ENCODE measurements at regions not wholly inside any gene's neighbourhood (a gene's known extent, or its start where the extent isn't known, plus 50 kb on each side); places are given as distances from the start of the nearest gene placed in this dataset.

GRCh38 chr18:37965572-37965970 is 400.0 kb upstream of the CELF4 start:
- FAIRE-seq = no peak
- DNase-seq (ENCODE audit: insufficient read length, low spot score) = no peak

GRCh38 chr18:37964885-37965571 is 399.4 kb upstream of the CELF4 start:
- DNase-seq (ENCODE audit: insufficient read length, low spot score) = no peak
- no peak for FAIRE-seq

- DNase-seq (ENCODE audit: insufficient read length, low spot score) (no peak), FAIRE-seq (no peak)
These were observed 398.2 kb upstream of the CELF4 start for GRCh38 chr18:37963837-37964236.

DNA sequence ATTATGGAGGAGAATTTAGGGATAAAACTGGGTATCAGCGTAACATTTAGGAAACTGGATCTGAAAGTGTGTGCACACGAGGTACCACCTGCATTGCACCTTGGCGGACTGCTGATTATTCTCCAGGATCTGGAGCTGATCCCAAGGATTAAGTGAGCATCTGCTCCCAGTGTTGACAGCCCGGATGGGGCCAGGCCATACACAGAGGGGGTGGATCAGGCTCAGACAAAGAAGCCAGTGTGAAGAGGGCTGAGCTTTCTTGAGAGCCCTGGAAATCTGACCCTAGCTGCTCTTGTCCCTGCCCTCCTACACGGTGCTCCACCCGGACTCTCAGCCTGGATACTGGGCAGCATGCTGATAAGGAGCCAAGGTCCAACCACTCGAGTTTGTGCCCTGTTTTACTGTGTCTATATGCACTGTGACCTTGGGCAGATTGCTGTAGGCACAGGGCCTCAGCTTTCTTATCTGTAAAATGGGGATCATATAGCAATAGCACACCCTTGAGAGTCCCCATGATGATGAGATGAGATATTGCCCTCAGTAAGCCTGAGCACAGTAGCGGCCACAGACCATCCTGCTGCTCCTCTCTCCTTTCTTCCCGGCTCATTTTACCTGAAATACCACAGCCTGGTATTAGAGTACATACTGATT is 396.8 kb upstream of the CELF4 start:
- DNase-seq (ENCODE audit: insufficient read length, low spot score) (no peak), FAIRE-seq (no peak)

- DNase-seq (ENCODE audit: insufficient read length, low spot score) = no peak
These were observed 392.9 kb upstream of the CELF4 start for GRCh38 chr18:37958499-37958898.

DNA sequence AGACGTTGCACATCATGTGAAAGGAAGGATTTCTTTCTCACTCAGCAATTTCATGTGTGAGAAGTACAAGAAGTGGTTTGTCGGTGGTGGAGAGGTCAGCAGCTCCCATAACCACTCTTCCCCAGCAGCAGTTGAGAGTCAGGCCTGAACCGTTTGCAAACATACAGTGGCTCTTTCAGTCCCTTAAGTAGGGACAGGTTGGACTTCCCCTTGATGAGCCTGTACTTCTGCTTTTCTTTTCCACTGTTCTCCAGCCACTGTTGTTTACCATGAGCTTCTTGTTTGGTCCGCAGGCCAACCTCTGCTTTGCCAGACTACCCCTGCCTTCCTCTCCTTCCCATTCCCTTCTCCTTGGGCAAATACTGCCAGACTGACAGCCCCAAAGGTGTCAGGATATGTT is 391.3 kb upstream of the CELF4 start:
- FAIRE-seq = no peak
- DNase-seq (ENCODE audit: insufficient read length, low spot score) = no peak

More at GRCh38 chr18:37958499-37958898, 392.9 kb upstream of the CELF4 start:
- no peak for FAIRE-seq

DNA sequence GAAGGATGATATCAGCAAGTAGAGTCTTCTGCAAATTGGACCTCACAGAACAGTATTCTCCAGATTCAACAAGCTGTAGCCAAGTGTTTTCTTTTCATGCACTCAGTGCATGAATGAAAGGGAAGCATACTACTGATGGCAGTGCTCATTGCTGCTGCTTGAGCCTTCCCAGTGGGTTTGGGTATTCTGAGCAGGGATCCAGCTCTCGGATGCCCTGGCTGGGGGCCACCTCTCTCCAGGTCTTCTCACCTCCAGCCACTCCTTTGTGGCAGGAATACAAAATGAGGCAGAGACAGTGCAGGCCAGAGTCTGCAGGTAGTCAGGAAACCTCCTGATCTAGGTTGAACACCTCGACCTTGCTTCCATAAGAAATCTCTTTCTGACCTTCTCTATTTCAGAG is 390.4 kb upstream of the CELF4 start:
- DNase-seq (ENCODE audit: insufficient read length, low spot score) (no peak), FAIRE-seq (no peak)

DNA sequence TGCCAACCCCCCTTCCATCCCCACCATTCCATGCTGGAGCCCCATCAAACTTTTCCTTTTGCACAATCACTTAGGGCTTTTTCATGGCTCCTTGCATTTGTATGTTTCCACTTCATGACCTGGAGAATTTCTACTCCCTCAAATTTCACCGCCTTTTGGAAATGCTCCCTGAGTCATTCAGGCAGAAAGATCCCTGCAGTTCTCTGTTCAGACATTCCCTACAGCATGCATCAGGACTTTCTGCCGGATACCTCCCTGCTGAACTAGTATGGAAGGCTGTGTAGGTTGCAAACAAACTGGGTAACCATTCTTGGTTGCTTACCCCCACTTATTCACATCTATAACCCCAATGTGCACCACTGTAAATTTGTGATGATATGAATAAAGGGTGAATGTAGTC is 389.6 kb upstream of the CELF4 start:
- FAIRE-seq (no peak), DNase-seq (ENCODE audit: insufficient read length, low spot score) (no peak)

DNA sequence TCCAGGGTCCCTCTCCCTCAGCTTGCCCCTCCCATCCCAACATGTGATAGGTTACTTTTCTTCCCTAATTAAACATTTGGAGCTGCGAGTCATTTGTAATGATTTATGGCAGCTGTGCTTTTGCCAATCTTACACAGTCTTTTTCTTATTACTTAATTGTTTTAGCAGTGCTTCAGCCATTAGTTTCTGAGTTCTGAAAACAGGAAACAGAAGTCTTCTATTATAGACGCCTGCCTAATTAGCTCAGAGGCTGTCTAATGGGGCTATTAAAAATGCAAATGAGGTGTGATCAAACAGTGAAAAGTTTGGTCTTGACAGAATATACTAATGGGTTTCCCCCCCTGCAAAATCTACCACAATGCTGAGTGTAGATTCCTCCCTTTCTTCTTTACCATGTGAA is 388.3 kb upstream of the CELF4 start:
- no peak for FAIRE-seq
- no peak for DNase-seq (ENCODE audit: insufficient read length, low spot score)

DNA sequence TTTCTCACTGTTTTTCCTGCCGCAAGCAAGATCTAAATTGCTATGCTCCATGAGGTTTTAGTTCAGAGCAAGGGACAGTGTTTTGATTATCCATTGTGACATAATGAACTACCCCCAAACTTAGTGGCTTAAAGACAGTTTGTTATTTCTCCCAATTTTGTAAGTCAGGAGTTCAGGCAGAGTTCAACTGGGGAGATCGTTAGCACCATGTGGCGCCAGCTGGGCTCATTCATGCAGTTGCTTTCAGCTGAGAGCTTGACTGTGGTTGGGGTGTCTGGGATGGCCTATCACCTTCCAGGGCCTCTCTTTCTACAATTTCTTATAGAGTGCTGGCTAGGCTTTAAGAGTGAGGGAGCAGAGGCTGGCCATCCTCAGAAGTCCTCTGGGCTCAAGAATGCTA is 382.9 kb upstream of the CELF4 start:
- DNase-seq (ENCODE audit: insufficient read length, low spot score) (no peak), FAIRE-seq (no peak)

DNA sequence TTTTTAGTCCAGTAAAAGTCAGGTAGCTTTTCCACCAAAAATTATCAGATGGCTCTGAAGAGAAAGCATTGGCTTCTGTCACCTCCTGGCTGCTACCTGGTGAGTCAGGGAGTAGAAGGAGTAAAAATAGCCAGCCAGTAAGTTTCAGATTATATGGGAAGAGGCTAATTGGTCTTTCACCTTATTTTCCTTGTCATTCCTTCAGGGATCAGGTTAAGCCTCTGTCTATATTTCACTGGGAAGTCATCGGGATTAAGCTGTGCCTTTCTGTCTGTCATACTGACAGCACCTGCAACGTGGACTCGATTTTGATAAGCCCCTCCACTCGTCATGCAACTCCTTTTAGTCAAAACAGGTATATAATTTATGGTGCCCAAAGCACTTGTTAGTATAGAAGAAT is 380.7 kb upstream of the CELF4 start:
- FAIRE-seq (no peak), DNase-seq (ENCODE audit: insufficient read length, low spot score) (no peak)

DNA sequence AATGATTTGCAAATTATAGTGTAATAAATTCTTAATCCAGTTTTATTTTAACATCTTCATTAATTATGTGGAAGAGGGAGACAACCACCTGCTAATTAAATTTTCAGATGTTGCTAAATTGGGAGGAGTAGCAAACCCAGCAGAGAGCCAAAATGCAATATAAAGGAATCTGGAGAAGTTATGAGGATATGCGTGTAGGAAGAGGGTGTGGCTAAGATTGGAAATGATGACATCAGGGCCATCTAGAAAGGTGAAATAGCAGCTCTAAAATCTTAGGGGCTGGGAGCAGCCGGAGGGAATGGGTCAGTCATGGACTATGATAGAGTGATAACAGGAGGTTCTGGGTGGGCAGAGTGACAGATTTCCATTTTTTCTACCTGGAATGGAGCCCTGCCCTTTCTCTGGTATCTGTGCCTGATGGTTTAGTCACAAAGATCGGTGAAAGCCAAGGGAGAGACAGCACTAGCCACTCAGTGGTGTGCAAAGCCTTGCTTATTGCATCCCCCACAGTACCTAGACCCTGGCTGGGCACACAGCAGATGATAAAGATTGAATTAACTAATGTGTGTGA is 379.2 kb upstream of the CELF4 start:
- FAIRE-seq (no peak), DNase-seq (ENCODE audit: insufficient read length, low spot score) (no peak)

GRCh38 chr18:37937287-37937686 is 371.7 kb upstream of the CELF4 start:
- no peak for DNase-seq (ENCODE audit: insufficient read length, low spot score)
- no peak for FAIRE-seq

GRCh38 chr18:37935086-37935485 is 369.5 kb upstream of the CELF4 start:
- FAIRE-seq (no peak), DNase-seq (ENCODE audit: insufficient read length, low spot score) (no peak)

DNA sequence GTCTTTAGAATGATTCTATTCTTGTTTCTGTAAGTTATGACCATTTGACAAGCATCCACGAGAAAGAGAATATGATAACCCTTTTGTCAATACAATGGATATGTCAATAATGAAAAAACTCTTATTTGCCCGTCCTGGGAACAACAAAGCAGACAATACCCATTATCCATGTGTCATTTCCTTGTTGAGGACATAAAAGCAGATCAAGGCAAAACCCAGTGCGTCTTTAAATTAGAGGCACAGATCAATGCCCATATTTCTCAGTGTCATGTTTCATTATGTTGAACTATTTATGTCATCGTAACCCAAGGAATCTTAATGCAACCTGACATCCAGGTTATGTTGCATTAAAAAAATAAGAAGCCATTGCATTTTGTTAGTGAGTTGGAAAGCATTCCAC is 365.0 kb upstream of the CELF4 start:
- DNase-seq (ENCODE audit: insufficient read length, low spot score) = no peak
- no peak for FAIRE-seq

GRCh38 chr18:37922162-37922561 is 356.6 kb upstream of the CELF4 start:
- no peak for DNase-seq (ENCODE audit: insufficient read length, low spot score)
- FAIRE-seq = no peak

DNA sequence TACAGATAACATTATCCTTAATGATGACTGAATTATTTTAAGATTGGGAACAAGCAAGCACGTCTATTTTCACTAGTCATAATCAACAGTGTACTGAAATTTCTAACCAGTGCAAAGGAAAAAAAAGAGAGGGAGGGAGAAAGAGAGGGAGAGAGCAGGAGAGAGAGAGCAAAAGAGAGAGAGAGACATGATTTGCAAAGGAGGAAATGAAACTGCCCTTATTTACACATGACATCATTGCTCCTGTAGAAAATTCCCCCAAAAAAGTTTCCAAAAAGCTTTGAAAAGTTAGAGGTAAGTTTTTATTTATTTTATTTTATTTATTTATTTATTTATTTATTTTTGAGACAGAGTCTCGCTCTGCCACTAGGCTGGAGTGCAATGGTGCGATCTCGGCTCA is 355.3 kb upstream of the CELF4 start:
- DNase-seq (ENCODE audit: insufficient read length, low spot score) (no peak), FAIRE-seq (no peak)

DNA sequence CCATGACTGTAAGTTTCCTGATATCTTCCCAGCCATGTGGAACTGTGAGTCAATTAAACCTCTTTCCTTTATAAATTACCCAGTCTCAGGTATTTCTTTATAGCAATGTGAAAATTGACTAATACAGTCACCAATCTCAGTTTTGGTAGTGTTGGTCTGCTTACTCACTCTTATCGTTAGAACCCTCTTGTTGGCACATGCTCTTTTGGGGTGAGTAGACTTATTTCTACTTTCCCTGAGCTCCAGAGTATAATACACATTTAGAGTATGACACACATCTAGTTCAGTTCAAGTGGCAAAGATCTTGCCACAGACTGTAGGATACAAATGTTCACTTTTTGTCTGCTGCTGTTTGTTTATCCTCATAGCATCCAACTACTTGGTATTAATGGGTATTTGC is 347.5 kb upstream of the CELF4 start:
- DNase-seq (ENCODE audit: insufficient read length, low spot score) = no peak
- FAIRE-seq = no peak

GRCh38 chr18:37902344-37902743 is 336.7 kb upstream of the CELF4 start:
- no peak for DNase-seq (ENCODE audit: insufficient read length, low spot score)
- no peak for FAIRE-seq

- FAIRE-seq (no peak), DNase-seq (ENCODE audit: insufficient read length, low spot score) (no peak)
These were observed 334.7 kb upstream of the CELF4 start for GRCh38 chr18:37900326-37900725.

GRCh38 chr18:37889963-37890362 is 324.4 kb upstream of the CELF4 start:
- FAIRE-seq (no peak), DNase-seq (ENCODE audit: insufficient read length, low spot score) (no peak)

DNA sequence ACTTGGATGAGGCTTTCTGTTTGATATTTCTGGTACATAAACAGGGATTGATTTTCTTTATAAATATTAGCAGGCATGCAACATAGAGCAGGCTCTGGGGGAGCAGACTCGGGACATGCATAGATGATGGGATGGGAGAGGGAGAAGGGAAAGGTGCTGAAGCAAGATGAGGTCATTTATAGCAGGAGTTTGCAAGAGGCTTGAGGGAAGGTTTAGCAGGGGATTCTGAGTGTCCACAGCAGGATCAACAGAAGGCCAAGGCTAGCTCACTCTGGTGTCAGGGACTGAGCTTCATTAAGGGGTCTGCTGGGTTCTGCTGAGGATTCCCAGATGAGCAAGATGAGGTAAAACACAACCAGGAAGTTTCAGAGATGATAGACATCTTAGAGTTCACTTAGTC is 309.1 kb upstream of the CELF4 start:
- DNase-seq (ENCODE audit: insufficient read length, low spot score) (no peak), FAIRE-seq (no peak)
